ENCODE measurements at regions not wholly inside any gene's neighbourhood (a gene's known extent, or its start where the extent isn't known, plus 50 kb on each side); places are given as distances from the start of the nearest gene placed in this dataset.

GRCh38 chr12:60921541-60921940 lies 1325.7 kb downstream of the SLC16A7 start (continued):
- TF ChIP-seq SP1 (IDR thresholded peaks at IDR 0.05; ENCODE audit: low read depth) (no peak), CEBPB (IDR thresholded peaks at IDR 0.05; ENCODE audit: low read depth) (no peak)
- TF ChIP-seq, protein P1, sequence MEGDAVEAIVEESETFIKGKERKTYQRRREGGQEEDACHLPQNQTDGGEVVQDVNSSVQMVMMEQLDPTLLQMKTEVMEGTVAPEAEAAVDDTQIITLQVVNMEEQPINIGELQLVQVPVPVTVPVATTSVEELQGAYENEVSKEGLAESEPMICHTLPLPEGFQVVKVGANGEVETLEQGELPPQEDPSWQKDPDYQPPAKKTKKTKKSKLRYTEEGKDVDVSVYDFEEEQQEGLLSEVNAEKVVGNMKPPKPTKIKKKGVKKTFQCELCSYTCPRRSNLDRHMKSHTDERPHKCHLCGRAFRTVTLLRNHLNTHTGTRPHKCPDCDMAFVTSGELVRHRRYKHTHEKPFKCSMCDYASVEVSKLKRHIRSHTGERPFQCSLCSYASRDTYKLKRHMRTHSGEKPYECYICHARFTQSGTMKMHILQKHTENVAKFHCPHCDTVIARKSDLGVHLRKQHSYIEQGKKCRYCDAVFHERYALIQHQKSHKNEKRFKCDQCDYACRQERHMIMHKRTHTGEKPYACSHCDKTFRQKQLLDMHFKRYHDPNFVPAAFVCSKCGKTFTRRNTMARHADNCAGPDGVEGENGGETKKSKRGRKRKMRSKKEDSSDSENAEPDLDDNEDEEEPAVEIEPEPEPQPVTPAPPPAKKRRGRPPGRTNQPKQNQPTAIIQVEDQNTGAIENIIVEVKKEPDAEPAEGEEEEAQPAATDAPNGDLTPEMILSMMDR (IDR thresholded peaks at IDR 0.05 in 2 of 3, conservative IDR thresholded peaks at IDR 0.05 in 1 of 3; ENCODE audit: borderline replicate concordance in 1 of 3, insufficient read depth in 1 of 3, low read depth in 2 of 3, low read length in 2 of 3), result no peak

DNA sequence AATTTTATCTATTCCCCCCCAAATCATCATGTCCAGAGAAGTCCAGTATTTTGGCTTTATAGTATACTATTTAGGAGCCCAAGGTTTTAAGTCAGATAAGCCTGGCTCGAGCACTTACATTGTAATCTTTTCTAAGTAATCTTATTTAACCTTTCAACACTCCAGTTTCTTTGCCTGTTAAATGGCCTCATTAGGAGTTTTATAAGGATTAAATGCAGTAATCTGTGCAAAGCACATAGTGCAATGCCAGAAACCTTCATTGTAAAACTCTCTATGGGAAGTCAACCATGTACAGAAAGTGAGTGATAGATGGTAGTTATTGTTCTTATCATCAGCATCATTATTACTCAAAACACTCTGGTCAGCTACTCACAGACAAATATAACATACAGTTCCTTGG lies 1330.4 kb downstream of the SLC16A7 start:
- no peaks in the 10 kb centered on the region for H3K36me3 ChIP-seq (ENCODE audit: control insufficient read depth in 1 of 2, insufficient read depth in 2 of 2, low read length in 2 of 2)
- ChIA-PET POLR2A (no interaction called here), CTCF (no interaction called here), RAD21 (ENCODE audit: low non-redundant PET in 1 of 2, low total read pairs in 2 of 2, uncharacterized antibody in 2 of 2, unreplicated experiment in 2 of 2) (no interaction called here)
- ATAC-seq, result no peak
- no TSS peak for BruUV-seq (replicated peaks)
- H3K27ac ChIP-seq (ENCODE audit: low read depth, low read length), result no peak overlapping the region
- DNase-seq (ENCODE audit: low read depth, low spot score), result no peak
- H3K4me3 ChIP-seq (replicated peaks in 1 of 2; ENCODE audit: low read depth in 1 of 2, low read length in 2 of 2), result no peak overlapping the region
- H3K27me3 ChIP-seq (ENCODE audit: insufficient read depth, low read length), result no peaks in the 10 kb centered on the region
- H3K9ac ChIP-seq (ENCODE audit: low read length), result no peak overlapping the region
- H3K4me1 ChIP-seq (ENCODE audit: control insufficient read depth in 1 of 2, insufficient read depth in 2 of 2, low read length in 2 of 2), result no peaks in the 10 kb centered on the region
- H3K9me3 ChIP-seq (ENCODE audit: control insufficient read depth in 1 of 2, insufficient read depth in 1 of 2, low read depth in 1 of 2, low read length in 2 of 2), result no peaks in the 10 kb centered on the region
- no peak overlapping the region for H2AFZ ChIP-seq (ENCODE audit: low read depth, low read length, poor library complexity, severe bottlenecking)
- H4K20me1 ChIP-seq (ENCODE audit: insufficient read depth), result no peaks in the 10 kb centered on the region
- no peak overlapping the region for H3K4me2 ChIP-seq (ENCODE audit: low read length)
- no peaks in the 10 kb centered on the region for H3K79me2 ChIP-seq (ENCODE audit: insufficient read depth, low read length)
- no peaks in the 10 kb centered on the region for H3K9me2 ChIP-seq (ENCODE audit: insufficient read depth)
- TF ChIP-seq SP1 (IDR thresholded peaks at IDR 0.05; ENCODE audit: low read depth) (no peak), ELF1 (IDR thresholded peaks at IDR 0.05; ENCODE audit: borderline replicate concordance, low read depth) (no peak), ATF3 (IDR thresholded peaks at IDR 0.05) (no peak), EGR1 (IDR thresholded peaks at IDR 0.05; ENCODE audit: low read depth) (no peak), JUND (IDR thresholded peaks at IDR 0.05) (no peak), RAD21 (IDR thresholded peaks at IDR 0.05; ENCODE audit: low read depth) (no peak), CBX3 (IDR thresholded peaks at IDR 0.05; ENCODE audit: low read depth) (no peak), YY1 (IDR thresholded peaks at IDR 0.05; ENCODE audit: extremely low read depth, insufficient replicate concordance, low read depth, low read length) (no peak), SRF (IDR thresholded peaks at IDR 0.05; ENCODE audit: low read depth) (no peak), EZH2phosphoT487 (IDR thresholded peaks at IDR 0.05; ENCODE audit: borderline replicate concordance) (no peak), ZNF274 (IDR thresholded peaks at IDR 0.05; ENCODE audit: low read depth, low read length) (no peak), POLR2AphosphoS5 (IDR thresholded peaks at IDR 0.05; ENCODE audit: low read depth, low read length) (no peak), TCF7L2 (IDR thresholded peaks at IDR 0.05; ENCODE audit: borderline replicate concordance, extremely low read depth, insufficient read depth, insufficient read length) (no peak)
- TF ChIP-seq, protein P1 (IDR thresholded peaks at IDR 0.05 in 2 of 3, conservative IDR thresholded peaks at IDR 0.05 in 1 of 3; ENCODE audit: borderline replicate concordance in 1 of 3, insufficient read depth in 1 of 3, low read depth in 2 of 3, low read length in 2 of 3), result no peak
- TF ChIP-seq, protein P2, sequence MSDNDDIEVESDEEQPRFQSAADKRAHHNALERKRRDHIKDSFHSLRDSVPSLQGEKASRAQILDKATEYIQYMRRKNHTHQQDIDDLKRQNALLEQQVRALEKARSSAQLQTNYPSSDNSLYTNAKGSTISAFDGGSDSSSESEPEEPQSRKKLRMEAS (IDR thresholded peaks at IDR 0.05), result no peak
- TF ChIP-seq, protein P3, sequence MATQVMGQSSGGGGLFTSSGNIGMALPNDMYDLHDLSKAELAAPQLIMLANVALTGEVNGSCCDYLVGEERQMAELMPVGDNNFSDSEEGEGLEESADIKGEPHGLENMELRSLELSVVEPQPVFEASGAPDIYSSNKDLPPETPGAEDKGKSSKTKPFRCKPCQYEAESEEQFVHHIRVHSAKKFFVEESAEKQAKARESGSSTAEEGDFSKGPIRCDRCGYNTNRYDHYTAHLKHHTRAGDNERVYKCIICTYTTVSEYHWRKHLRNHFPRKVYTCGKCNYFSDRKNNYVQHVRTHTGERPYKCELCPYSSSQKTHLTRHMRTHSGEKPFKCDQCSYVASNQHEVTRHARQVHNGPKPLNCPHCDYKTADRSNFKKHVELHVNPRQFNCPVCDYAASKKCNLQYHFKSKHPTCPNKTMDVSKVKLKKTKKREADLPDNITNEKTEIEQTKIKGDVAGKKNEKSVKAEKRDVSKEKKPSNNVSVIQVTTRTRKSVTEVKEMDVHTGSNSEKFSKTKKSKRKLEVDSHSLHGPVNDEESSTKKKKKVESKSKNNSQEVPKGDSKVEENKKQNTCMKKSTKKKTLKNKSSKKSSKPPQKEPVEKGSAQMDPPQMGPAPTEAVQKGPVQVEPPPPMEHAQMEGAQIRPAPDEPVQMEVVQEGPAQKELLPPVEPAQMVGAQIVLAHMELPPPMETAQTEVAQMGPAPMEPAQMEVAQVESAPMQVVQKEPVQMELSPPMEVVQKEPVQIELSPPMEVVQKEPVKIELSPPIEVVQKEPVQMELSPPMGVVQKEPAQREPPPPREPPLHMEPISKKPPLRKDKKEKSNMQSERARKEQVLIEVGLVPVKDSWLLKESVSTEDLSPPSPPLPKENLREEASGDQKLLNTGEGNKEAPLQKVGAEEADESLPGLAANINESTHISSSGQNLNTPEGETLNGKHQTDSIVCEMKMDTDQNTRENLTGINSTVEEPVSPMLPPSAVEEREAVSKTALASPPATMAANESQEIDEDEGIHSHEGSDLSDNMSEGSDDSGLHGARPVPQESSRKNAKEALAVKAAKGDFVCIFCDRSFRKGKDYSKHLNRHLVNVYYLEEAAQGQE (IDR thresholded peaks at IDR 0.05; ENCODE audit: low read depth), result no peak
- intact Hi-C loops (cut with micrococcal nuclease), result no loop called here
